Activated CD4-positive, alpha-beta memory T cell treated with anti-CD3 and anti-CD28 coated beads for 36 hours (primary cell): ENCODE measurements at regions not wholly inside any gene's neighbourhood (a gene's known extent, or its start where the extent isn't known, plus 50 kb on each side); places are given as distances from the start of the nearest gene placed in this dataset.

Experiments
- CTCF ChIA-PET: fragments of 350-600 bp; sonication (Branson Sonifier 250); formaldehyde crosslinking; loops from one replicate; lab custom pipeline; 2021; ENCODE audit warnings: antibody characterized with exemption, inconsistent platforms; lab: Charles Lee
- POLR2A ChIA-PET: fragments of 350-600 bp; sonication (Branson Sonifier 250); formaldehyde crosslinking; loops from one replicate; lab custom pipeline; 2021; ENCODE audit warnings: antibody characterized with exemption; lab: Charles Lee
- DNase-seq: peaks from one replicate; pipeline ENCODE4 v3.0.0-alpha.2; 2020
- H3K27ac Mint-ChIP-seq: one replicate; pipeline ENCODE4 v1.8.0; 2021; ENCODE audit warnings: mixed read lengths
- H3K27me3 Mint-ChIP-seq: one replicate; pipeline ENCODE4 v1.8.0; 2021; ENCODE audit warnings: mixed read lengths
- H3K36me3 Mint-ChIP-seq: one replicate; pipeline ENCODE4 v1.8.0; 2021; ENCODE audit warnings: mixed read lengths
- H3K4me1 Mint-ChIP-seq: one replicate; pipeline ENCODE4 v1.8.0; 2021; ENCODE audit warnings: low read depth, mixed read lengths
- H3K4me3 Mint-ChIP-seq: one replicate; pipeline ENCODE4 v1.8.0; 2021; ENCODE audit warnings: mild to moderate bottlenecking, mixed read lengths
- H3K9me3 Mint-ChIP-seq: one replicate; pipeline ENCODE4 v1.8.0; 2021; ENCODE audit warnings: mixed read lengths
- intact Hi-C: fragments of 100-400 bp; cut with micrococcal nuclease; formaldehyde crosslinking; loops from one replicate; pipeline ENCODE4 v1.15.1; 2023

DNA sequence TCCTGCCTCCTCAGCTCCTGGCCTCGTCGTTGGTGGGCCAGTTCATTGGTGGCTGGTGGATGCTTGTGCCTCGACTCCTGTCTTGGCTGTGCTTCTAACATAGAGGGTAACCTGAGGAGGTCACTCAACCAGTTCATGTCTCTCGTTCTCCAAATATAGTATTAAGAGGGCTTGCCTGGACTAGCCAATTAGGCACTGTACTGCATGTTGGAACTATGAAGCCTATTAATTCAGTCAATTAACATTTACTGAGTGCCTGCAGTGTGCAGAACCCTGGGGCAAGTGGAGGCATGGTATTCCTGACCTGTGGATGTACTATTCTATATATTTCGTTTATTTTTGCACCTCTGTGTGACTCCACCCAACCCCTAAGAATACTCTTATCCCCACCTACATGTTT is 89.9 kb upstream of the PELI1 start:
- ChIA-PET CTCF (no interaction called here), POLR2A (no interaction called here)
- peaks cover 2% of the 10 kb centered on the region for H3K27me3 Mint-ChIP-seq
- no peak overlapping the region for H3K4me3 Mint-ChIP-seq
- intact Hi-C loops: no loop called here
- no peaks in the 10 kb centered on the region for H3K9me3 Mint-ChIP-seq
- peaks cover 6% of the 10 kb centered on the region for H3K4me1 Mint-ChIP-seq
- no peak for DNase-seq
- no peak overlapping the region for H3K27ac Mint-ChIP-seq
- H3K36me3 Mint-ChIP-seq: peaks cover 6% of the 10 kb centered on the region

- Mint-ChIP-seq H3K27ac (no peak overlapping the region), H3K4me1 (peaks cover 6% of the 10 kb centered on the region), H3K9me3 (no peaks in the 10 kb centered on the region), H3K27me3 (peaks cover 2% of the 10 kb centered on the region), H3K4me3 (no peak overlapping the region), H3K36me3 (peaks cover 6% of the 10 kb centered on the region)
- CTCF ChIA-PET: no interaction called here
- intact Hi-C loops: no loop called here
- POLR2A ChIA-PET: no interaction called here
- DNase-seq: no peak
Observed at GRCh38 chr2:64234785-64235184, 90.6 kb upstream of the PELI1 start.

- POLR2A ChIA-PET: no interaction called here
- Mint-ChIP-seq H3K4me3 (no peak overlapping the region), H3K27me3 (no peaks in the 10 kb centered on the region), H3K9me3 (no peaks in the 10 kb centered on the region), H3K27ac (no peak overlapping the region), H3K36me3 (peaks cover 6% of the 10 kb centered on the region), H3K4me1 (peaks cover 6% of the 10 kb centered on the region)
- intact Hi-C loops: no loop called here
- no peak for DNase-seq
- CTCF ChIA-PET: interaction anchor here (1.2 to 1.5 kb wide), 2 partner anchors 91 to 94 kb away, joined by 4 to 5 read pairs; no protein-coding TSS in a partner anchor
Observed at GRCh38 chr2:64237266-64237665, 93.0 kb upstream of the PELI1 start.

DNA sequence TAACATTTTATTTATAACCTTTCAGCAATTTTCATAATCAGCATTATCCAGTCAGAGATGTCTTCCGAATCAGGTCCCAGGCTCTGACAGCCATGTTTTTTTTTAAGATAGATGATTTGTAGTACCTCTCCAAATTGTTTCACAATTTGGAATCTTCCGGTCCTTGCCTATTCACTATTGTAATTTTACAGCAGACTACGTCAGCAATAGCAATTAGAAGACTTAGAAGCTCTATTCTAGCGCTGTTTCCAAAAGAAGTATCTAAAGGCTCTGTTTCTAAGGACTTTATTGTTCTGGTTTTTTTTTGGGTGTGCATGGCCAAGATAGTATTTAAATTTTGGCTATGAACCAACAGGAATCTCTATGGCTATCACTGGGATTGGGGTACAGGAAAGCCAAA is 94.6 kb upstream of the PELI1 start:
- Mint-ChIP-seq H3K4me3 (no peak overlapping the region), H3K27me3 (no peaks in the 10 kb centered on the region), H3K27ac (no peak overlapping the region), H3K9me3 (no peaks in the 10 kb centered on the region), H3K4me1 (peaks cover under 1% of the 10 kb centered on the region), H3K36me3 (peaks cover 6% of the 10 kb centered on the region)
- CTCF ChIA-PET: no interaction called here
- intact Hi-C loops: no loop called here
- no peak for DNase-seq
- POLR2A ChIA-PET: no interaction called here

- intact Hi-C loops: no loop called here
- ChIA-PET CTCF (interaction anchor here (1.2 to 1.5 kb wide), 2 partner anchors 14 to 87 kb away, joined by 3 to 4 read pairs; no protein-coding TSS in a partner anchor), POLR2A (interaction anchor here (0.5 kb wide), 1 partner anchor 68 kb away, joined by 3 read pairs; no protein-coding TSS in a partner anchor)
- peaks cover 3% of the 10 kb centered on the region for H3K27me3 Mint-ChIP-seq
- H3K36me3 Mint-ChIP-seq: no peaks in the 10 kb centered on the region
- H3K4me1 Mint-ChIP-seq: no peaks in the 10 kb centered on the region
- peaks cover 2% of the 10 kb centered on the region for H3K9me3 Mint-ChIP-seq
- no peak overlapping the region for H3K27ac Mint-ChIP-seq
- H3K4me3 Mint-ChIP-seq: no peak overlapping the region
- DNase-seq: no peak
Observed at GRCh38 chr2:64243081-64244036, 99.1 kb upstream of the PELI1 start.

DNA sequence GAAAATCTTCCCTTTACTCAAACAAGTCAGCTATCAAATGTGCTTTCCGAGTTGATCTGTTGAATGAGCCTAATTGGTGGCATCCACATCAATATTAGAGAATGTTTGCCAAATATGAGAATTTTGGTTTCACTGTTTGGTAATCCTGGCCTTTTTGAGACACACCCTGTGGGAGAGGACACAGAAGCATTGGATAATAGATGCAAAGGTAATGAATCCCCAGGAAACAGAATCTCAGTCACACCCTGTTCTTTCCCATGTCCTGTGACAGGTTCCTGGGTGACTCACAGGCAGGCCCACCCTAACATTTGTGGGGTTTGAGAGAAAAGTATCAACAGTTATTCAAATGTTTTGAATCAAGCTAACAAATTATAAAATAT is 99.8 kb upstream of the PELI1 start:
- ChIA-PET POLR2A (no interaction called here), CTCF (no interaction called here)
- no peak for DNase-seq
- Mint-ChIP-seq H3K4me1 (no peaks in the 10 kb centered on the region), H3K4me3 (no peak overlapping the region), H3K9me3 (peaks cover 2% of the 10 kb centered on the region), H3K27ac (no peak overlapping the region), H3K36me3 (no peaks in the 10 kb centered on the region), H3K27me3 (peaks cover 3% of the 10 kb centered on the region)
- intact Hi-C loops: no loop called here

DNA sequence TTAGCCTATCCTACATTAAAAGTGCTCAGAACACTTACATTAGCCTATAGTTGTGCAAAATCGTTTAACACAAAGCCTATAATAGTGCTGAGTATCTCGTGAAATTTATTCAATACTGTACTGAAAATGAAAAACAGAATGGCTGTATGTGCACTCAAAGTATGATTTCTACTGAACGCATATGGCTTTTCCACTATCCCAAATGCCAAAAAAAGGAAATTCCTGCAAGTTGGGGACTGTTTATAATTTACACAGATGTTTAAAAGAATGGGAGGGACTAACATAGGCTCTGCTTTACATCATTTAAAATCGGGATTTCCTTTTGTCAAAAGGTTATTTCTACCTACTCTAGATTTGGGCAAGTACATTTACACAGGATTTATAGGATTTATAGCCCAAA is 101.4 kb upstream of the PELI1 start:
- intact Hi-C loops: no loop called here
- no peaks in the 10 kb centered on the region for H3K4me1 Mint-ChIP-seq
- H3K36me3 Mint-ChIP-seq: no peaks in the 10 kb centered on the region
- no peak overlapping the region for H3K27ac Mint-ChIP-seq
- H3K27me3 Mint-ChIP-seq: peaks cover 3% of the 10 kb centered on the region
- CTCF ChIA-PET: no interaction called here
- POLR2A ChIA-PET: no interaction called here
- no peak for DNase-seq
- peaks cover 2% of the 10 kb centered on the region for H3K9me3 Mint-ChIP-seq
- no peak overlapping the region for H3K4me3 Mint-ChIP-seq

DNA sequence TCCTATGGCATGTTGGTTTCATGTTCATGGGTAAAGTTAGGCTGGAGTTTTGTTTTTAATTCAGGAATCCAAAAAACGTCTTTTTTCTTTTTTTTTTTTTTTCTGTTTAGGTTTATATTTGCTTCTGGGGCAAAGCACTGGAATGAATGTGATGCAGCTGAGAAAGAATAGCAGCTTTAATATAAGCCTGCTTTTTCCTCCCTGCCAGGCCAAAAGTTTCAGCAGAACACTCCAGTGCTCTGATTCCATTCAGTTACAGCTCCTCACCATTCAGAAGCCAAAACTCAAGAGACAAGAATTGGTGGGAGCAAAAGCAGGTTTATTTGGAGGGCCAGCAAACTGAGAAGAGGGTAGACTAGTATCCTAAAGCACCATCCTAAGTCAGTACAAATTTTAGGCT is 102.7 kb upstream of the PELI1 start:
- Mint-ChIP-seq H3K4me1 (no peaks in the 10 kb centered on the region), H3K27me3 (peaks cover 3% of the 10 kb centered on the region), H3K4me3 (no peak overlapping the region), H3K36me3 (no peaks in the 10 kb centered on the region), H3K27ac (no peak overlapping the region), H3K9me3 (peaks cover 2% of the 10 kb centered on the region)
- intact Hi-C loops: no loop called here
- CTCF ChIA-PET: no interaction called here
- POLR2A ChIA-PET: no interaction called here
- DNase-seq: no peak

- DNase-seq: no peak
- intact Hi-C loops: no loop called here
- no peaks in the 10 kb centered on the region for H3K4me1 Mint-ChIP-seq
- ChIA-PET POLR2A (no interaction called here), CTCF (no interaction called here)
- no peak overlapping the region for H3K4me3 Mint-ChIP-seq
- no peaks in the 10 kb centered on the region for H3K36me3 Mint-ChIP-seq
- H3K27ac Mint-ChIP-seq: no peak overlapping the region
- H3K9me3 Mint-ChIP-seq: peaks cover 2% of the 10 kb centered on the region
- peaks cover 3% of the 10 kb centered on the region for H3K27me3 Mint-ChIP-seq
Observed at GRCh38 chr2:64249426-64249825, 105.2 kb upstream of the PELI1 start.

DNA sequence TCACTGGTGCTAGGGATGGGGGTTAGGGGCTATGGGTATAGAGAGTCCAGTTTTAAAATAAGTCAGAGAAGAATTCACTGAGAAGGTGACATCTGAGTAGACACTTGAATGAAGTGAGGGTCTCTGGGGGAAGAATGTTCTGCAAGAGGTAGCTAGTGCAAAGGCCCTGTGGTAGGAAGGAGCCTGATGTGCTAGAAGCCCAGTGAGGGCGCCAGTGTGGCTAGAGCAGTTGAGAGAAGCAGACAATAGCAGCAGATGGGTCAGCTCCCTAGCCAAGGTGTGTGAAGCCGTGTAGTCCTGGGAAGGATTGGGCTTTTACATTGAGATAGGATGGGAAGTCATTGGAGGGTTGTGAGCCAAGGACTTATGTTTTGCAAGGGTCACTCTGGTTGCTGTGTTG is 105.8 kb upstream of the PELI1 start:
- peaks cover 2% of the 10 kb centered on the region for H3K9me3 Mint-ChIP-seq
- H3K36me3 Mint-ChIP-seq: no peaks in the 10 kb centered on the region
- peaks cover 2% of the 10 kb centered on the region for H3K27me3 Mint-ChIP-seq
- ChIA-PET POLR2A (no interaction called here), CTCF (interaction anchor here (1.0 kb wide), 1 partner anchor 200 kb away, joined by 3 read pairs; no protein-coding TSS in a partner anchor)
- H3K27ac Mint-ChIP-seq: no peak overlapping the region
- H3K4me1 Mint-ChIP-seq: no peaks in the 10 kb centered on the region
- H3K4me3 Mint-ChIP-seq: no peak overlapping the region
- no peak for DNase-seq
- intact Hi-C loops: no loop called here

DNA sequence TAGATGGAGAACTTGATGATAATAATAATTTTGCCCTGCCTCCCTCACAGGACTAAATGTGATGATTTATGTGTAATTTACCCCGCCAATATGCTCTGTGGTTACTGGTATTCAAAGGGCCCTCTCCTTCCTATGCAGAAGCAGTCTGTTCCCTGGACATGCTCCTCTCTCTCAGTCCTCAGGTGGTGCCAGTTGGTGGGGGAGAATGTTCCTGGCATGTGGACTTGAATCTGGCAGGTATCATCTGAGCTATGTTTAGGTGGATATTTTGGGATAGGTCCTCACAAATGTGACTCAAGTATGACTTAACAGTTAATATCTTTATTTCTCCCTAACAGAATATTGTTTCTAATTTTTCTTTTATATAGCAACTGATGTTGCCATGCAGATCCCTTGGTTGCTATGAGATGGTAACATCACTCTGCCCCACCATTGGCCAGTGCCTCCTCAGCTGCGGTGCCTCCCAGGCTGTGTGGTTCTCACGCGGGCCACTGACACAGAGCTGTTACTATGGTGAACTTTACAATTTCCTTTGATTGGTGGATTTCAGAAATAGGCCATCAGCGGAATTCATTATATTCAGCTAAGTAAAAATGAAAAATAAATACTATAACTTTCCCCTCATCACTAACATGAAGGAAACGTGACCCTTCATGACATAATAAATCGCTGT is 106.7 kb upstream of the PELI1 start:
- Mint-ChIP-seq H3K36me3 (no peaks in the 10 kb centered on the region), H3K4me1 (no peaks in the 10 kb centered on the region), H3K4me3 (no peak overlapping the region), H3K27ac (no peak overlapping the region), H3K9me3 (peaks cover 2% of the 10 kb centered on the region), H3K27me3 (no peaks in the 10 kb centered on the region)
- POLR2A ChIA-PET: no interaction called here
- DNase-seq: no peak
- CTCF ChIA-PET: interaction anchor here (1.0 kb wide), 1 partner anchor 201 kb away, joined by 3 read pairs; no protein-coding TSS in a partner anchor
- intact Hi-C loops: no loop called here

DNA sequence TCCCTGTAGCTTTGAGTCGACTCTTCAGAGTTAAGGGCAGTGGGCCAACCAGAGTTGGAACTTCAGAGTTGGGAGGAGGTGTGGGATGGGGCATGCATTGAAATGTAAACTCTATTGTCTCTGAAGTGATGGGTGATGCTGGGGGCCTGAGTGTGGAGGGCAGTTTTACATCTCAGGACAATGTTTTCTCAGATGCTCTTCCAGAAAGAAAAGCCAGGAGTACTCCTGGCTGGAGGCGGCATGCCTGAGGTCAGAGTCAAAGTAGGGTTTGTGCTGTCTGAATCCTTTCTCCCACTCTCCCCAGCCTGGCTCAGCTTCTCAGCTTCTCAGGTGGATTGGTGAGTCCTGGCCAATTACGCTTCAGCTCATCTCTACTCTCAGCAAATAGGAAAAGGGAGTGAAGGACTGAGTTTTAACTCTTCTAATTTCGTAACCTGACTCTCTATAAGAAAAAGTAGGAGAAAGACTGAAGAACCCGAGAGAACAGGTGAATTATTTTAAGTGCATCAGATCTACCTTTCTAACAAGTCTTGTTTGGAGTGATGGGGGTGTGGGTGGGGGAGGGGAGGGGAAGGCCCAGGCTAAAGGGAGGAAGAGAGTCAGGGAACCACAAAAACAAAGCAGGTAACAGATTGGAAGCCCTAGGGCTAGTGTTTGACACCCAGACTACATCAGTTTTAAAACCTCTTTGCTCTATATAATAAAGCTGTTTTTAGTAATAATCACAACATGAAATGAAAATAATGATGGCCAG is 107.5 kb upstream of the PELI1 start:
- Mint-ChIP-seq H3K27me3 (no peaks in the 10 kb centered on the region), H3K27ac (no peak overlapping the region), H3K4me3 (no peak overlapping the region), H3K4me1 (no peaks in the 10 kb centered on the region), H3K9me3 (peaks cover 2% of the 10 kb centered on the region), H3K36me3 (no peaks in the 10 kb centered on the region)
- POLR2A ChIA-PET: no interaction called here
- CTCF ChIA-PET: no interaction called here
- no peak for DNase-seq
- intact Hi-C loops: no loop called here
